WTC11 (cell line): ENCODE measurements at regions not wholly inside any gene's neighbourhood (a gene's known extent, or its start where the extent isn't known, plus 50 kb on each side); places are given as distances from the start of the nearest gene placed in this dataset.

Source experiments
- CDX4 ChIP-seq: fragments of 250-450 bp; sonication (Bioruptor Pico); IDR thresholded peaks from 2 replicates; pipeline ENCODE4 v1.9.0; 2021; ENCODE audit warnings: moderate library complexity, mild to moderate bottlenecking, inconsistent platforms, borderline replicate concordance
- CTCF ChIP-seq: fragments of 200-600 bp; IDR thresholded peaks from 2 replicates; pipeline ENCODE4 v1.8.0; 2022; ENCODE audit warnings: antibody characterized with exemption
- ESRRA ChIP-seq: sonication (generic); formaldehyde crosslinking; IDR thresholded peaks from 2 replicates; pipeline ENCODE4 v1.8.1; 2022; ENCODE audit warnings: mild to moderate bottlenecking, missing genetic modification reagents, borderline replicate concordance
- TEAD4 ChIP-seq: sonication (generic); formaldehyde crosslinking; IDR thresholded peaks from 2 replicates; pipeline ENCODE4 v1.8.0; 2022; ENCODE audit warnings: mild to moderate bottlenecking, missing genetic modification reagents
- ZNF138 ChIP-seq: sonication (generic); formaldehyde crosslinking; conservative IDR thresholded peaks from 2 replicates; pipeline ENCODE4 v1.8.1; 2022; ENCODE audit warnings: mild to moderate bottlenecking, moderate library complexity, missing genetic modification reagents
- ZNF263 ChIP-seq: sonication (generic); formaldehyde crosslinking; IDR thresholded peaks from 2 replicates; pipeline ENCODE4 v1.8.1; 2022; ENCODE audit warnings: low read depth, mild to moderate bottlenecking, moderate library complexity, missing genetic modification reagents
- ZNF416 ChIP-seq: fragments of 250-450 bp; sonication (Bioruptor Pico); IDR thresholded peaks from 2 replicates; pipeline ENCODE4 v1.9.0; 2021; ENCODE audit warnings: mild to moderate bottlenecking, inconsistent platforms

- TF ChIP-seq ESRRA (CRISPR knock-in tag) (no peak), ZNF263 (CRISPR knock-in tag) (no peak), ZNF416 (CRISPR knock-in tag) (no peak), ZNF138 (no peak), CDX4 (CRISPR knock-in tag) (no peak), CTCF (no peak), TEAD4 (no peak)
These were observed 435.1 kb downstream of the EFNB2 start for GRCh38 chr13:106100171-106100919.
